HUES64 (cell line): ENCODE measurements at regions not wholly inside any gene's neighbourhood (a gene's known extent, or its start where the extent isn't known, plus 50 kb on each side); places are given as distances from the start of the nearest gene placed in this dataset.
"Not testable (repeated sequence)": the region's sequence is repeated elsewhere in the genome, so short reads cannot be mapped to it uniquely, and the experiment has no call there.

Source experiments
- H3K27ac ChIP-seq: 2 replicates; pipeline ENCODE4 v1.7.0; 2013; ENCODE audit warnings: low read depth, low read length, inconsistent platforms
- H3K27me3 ChIP-seq: 2 replicates; pipeline ENCODE4 v1.6.1; 2013; ENCODE audit warnings: mild to moderate bottlenecking, low read length; ENCODE audit not compliant: insufficient read depth
- H3K36me3 ChIP-seq: 2 replicates; pipeline ENCODE4 v1.6.1; 2013; ENCODE audit warnings: mild to moderate bottlenecking, low read length; ENCODE audit not compliant: insufficient read depth
- H3K4me1 ChIP-seq: 2 replicates; pipeline ENCODE4 v1.6.1; 2013; ENCODE audit warnings: mild to moderate bottlenecking, low read length, moderate library complexity; ENCODE audit not compliant: insufficient read depth
- H3K4me3 ChIP-seq: 2 replicates; pipeline ENCODE4 v1.5.1; 2013; ENCODE audit warnings: mild to moderate bottlenecking, low read length, moderate library complexity
- H3K9ac ChIP-seq: 2 replicates; pipeline ENCODE4 v1.6.1; 2013; ENCODE audit warnings: mild to moderate bottlenecking, low read depth, low read length
- H3K9me3 ChIP-seq: 2 replicates; pipeline ENCODE4 v1.6.1; 2013; ENCODE audit warnings: low read depth, low read length; ENCODE audit not compliant: insufficient read depth
- WGBS: fragments of 150-250, 120-280 bp; methylation state at CpG from one replicate; pipeline ENCODE4 v1.1.7; 2013; ENCODE audit warnings: missing lambda C conversion rate; 5-methylcytosine and 5-hydroxymethylcytosine counted together

- 75% methylated on average over 5 of the region's 10 CpGs for WGBS
- not testable (repeated sequence) for H3K4me1 ChIP-seq
Measured at GRCh38 chr2:111395350-111396128, 274.8 kb downstream of the BCL2L11 start.

DNA sequence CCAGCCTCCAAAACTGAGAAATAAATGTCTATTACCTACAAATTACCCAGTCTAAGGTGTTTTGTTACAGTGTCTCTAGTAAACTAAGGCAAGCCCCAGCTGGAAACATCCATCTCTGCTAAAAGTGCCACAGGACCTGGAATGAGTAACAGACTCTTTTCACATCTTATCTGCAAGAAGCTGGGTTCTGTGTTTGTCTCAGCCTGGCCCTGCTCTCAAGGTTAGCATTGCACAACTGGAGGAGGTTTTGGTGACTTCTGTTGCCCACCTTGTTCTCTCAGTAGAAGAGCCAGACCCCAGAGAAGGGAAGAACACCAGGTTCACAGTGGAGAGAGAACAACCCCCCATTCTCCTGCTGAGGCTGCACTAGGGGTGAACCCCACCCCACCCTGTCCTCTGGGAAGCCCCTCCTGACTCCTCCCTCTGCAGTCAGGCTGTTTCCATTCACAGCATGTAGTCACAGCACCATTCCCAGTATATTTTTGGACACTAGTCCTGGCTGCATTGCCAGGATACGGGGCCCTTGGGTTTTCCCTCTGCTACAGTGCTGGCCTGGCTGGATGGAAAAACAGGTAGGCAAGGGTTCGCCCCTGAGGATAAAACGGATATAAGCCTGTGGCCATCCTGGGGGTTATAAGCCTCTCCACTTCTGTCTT, 280.0 kb downstream of the BCL2L11 start:
- not testable (repeated sequence) for H3K4me3 ChIP-seq, H3K4me1 ChIP-seq, H3K9me3 ChIP-seq, H3K27me3 ChIP-seq, H3K36me3 ChIP-seq, H3K9ac ChIP-seq, H3K27ac ChIP-seq
- 62% methylated on average over 3 of the region's 3 CpGs for WGBS

More at GRCh38 chr2:111395350-111396128, 274.8 kb downstream of the BCL2L11 start:
- H3K27me3 ChIP-seq, H3K9ac ChIP-seq, H3K9me3 ChIP-seq, H3K36me3 ChIP-seq, H3K27ac ChIP-seq, H3K4me3 ChIP-seq: not testable (repeated sequence)

- WGBS: 100% methylated on average over 1 of the region's 8 CpGs
- H3K4me3 ChIP-seq, H3K4me1 ChIP-seq, H3K9me3 ChIP-seq, H3K27me3 ChIP-seq, H3K27ac ChIP-seq, H3K9ac ChIP-seq, H3K36me3 ChIP-seq: not testable (repeated sequence)
Measured at GRCh38 chr2:111401270-111402140, 280.8 kb downstream of the BCL2L11 start.

- H3K27ac ChIP-seq, H3K4me3 ChIP-seq, H3K36me3 ChIP-seq, H3K9me3 ChIP-seq, H3K27me3 ChIP-seq, H3K4me1 ChIP-seq, H3K9ac ChIP-seq: not testable (repeated sequence)
Measured at GRCh38 chr2:111402450-111402849, 281.7 kb downstream of the BCL2L11 start.

DNA sequence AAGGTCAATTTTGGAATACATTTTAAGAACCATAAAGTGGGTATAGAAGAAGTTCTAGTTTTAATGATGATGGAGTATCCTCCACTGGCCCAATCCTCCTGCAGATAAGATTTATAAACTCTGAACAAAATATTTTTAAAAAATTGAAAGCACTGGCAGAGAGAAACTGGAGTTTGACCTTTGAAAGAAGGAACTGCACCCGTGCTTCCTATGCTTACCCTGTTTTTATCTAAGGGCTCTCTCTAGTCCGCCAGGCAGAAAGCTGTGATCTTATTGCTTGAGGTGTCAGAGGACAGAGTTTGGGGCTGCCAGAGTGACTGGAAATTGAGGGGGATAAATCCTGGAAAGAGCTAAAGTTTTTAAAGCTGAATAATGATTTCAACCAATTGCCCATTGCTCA, 282.6 kb downstream of the BCL2L11 start:
- not testable (repeated sequence) for H3K36me3 ChIP-seq, H3K9me3 ChIP-seq, H3K27me3 ChIP-seq, H3K27ac ChIP-seq, H3K4me1 ChIP-seq, H3K4me3 ChIP-seq, H3K9ac ChIP-seq
- WGBS: 71% methylated on average over 1 of the region's 2 CpGs

DNA sequence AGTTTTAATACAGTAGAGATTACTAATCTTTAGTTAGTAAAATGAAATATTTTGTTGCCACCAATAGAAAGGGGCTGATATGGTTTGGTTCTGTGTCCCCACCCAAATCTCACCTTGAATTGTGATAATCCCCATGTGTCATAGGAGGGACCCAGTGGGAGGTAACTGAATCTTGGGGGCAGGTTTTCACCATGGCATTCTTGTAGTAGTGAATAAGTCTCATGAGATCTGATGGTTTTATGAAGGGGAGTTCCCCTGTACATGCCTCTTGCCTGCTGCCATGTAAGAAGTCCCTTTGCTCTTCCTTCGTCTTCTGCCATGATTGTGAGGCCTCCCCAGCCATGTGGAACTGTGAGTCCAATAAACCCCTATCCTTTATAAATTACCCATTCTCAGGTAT, 285.9 kb downstream of the BCL2L11 start:
- not testable (repeated sequence) for H3K36me3 ChIP-seq, H3K9me3 ChIP-seq, H3K27ac ChIP-seq, H3K27me3 ChIP-seq, H3K9ac ChIP-seq, H3K4me3 ChIP-seq, H3K4me1 ChIP-seq
- no CpG with 5 or more reads among the region's 1 CpG for WGBS

GRCh38 chr2:111407632-111408194, 287.0 kb downstream of the BCL2L11 start:
- WGBS: no CpG with 5 or more reads among the region's 11 CpGs
- H3K27ac ChIP-seq: not testable (repeated sequence)

DNA sequence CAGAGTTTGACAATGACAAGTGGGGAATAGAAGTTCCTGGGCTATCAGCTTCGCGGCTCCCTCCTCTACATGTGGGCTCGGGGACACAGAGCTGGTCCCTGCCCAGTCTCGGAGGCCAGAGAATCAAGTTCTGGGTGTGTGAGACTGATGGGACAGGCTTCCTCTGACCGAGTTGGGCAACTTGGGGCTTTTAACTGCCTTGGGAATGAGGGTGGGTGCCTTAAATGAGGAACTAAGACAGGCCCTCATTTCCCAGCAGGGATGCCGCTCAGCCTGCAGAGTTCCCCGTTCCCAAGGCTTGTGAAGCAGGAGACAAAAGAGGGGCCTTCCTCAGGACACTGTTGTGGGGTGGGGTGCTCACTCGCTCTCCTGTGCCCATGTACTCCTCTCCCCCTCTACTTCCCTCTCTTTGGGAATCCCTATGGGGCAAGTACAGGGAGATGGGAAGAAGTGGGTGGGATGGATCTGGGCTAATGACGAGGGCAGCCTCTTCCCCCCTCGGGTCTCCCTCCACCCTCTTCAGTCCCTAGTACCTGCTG, 290.2 kb downstream of the BCL2L11 start:
- H3K9ac ChIP-seq, H3K27me3 ChIP-seq, H3K9me3 ChIP-seq, H3K27ac ChIP-seq, H3K4me3 ChIP-seq, H3K4me1 ChIP-seq, H3K36me3 ChIP-seq: not testable (repeated sequence)
- WGBS: no CpG with 5 or more reads among the region's 10 CpGs

More at GRCh38 chr2:111407632-111408194, 287.0 kb downstream of the BCL2L11 start:
- H3K4me3 ChIP-seq, H3K9me3 ChIP-seq, H3K9ac ChIP-seq, H3K36me3 ChIP-seq, H3K27me3 ChIP-seq, H3K4me1 ChIP-seq: not testable (repeated sequence)

- H3K27me3 ChIP-seq, H3K36me3 ChIP-seq, H3K4me1 ChIP-seq, H3K27ac ChIP-seq, H3K9me3 ChIP-seq, H3K9ac ChIP-seq, H3K4me3 ChIP-seq: not testable (repeated sequence)
- 92% methylated on average over 5 of the region's 18 CpGs for WGBS
Measured at GRCh38 chr2:111411867-111412681, 291.4 kb downstream of the BCL2L11 start.

DNA sequence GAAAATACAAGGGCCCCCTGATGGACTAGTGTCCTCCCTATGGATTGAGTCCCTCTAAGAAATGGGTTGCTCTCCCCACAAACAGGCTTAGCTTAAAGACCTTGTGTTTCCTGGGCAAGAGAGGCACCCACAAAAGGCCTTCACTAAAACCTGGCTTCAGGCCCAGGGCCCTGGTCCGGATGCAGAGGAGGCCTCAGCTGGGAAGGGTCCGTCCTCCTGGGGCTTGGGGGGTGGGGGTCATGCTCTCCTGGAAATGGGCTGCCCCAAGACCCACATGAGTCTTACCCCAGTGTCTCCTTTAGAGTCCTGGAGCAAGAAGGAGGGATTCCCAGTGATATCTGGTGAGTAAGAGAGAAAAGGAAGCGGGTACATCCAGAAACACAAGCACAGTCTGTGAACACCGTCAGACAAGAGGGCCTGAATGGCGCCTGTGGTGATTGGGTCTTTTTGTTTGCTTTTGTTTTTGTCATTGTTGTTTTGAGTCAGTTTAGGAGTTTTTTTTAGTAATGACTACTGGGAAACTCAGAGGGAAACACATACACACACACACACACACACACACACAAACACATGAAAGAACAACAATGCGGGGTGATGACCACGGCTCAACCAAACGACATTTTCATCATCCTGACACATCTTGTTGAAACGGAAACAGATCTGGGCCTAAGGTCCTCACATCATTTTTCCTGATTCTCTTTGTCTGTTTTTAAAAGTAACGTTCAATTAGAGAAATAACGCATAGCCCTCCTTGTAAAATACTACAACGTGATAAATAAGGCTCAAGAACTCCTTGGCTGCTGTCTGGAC, 292.3 kb downstream of the BCL2L11 start:
- not testable (repeated sequence) for H3K9ac ChIP-seq, H3K9me3 ChIP-seq, H3K27ac ChIP-seq, H3K36me3 ChIP-seq, H3K4me3 ChIP-seq, H3K4me1 ChIP-seq, H3K27me3 ChIP-seq
- WGBS: 93% methylated on average over 11 of the region's 12 CpGs
